ENCODE measurements at regions not wholly inside any gene's neighbourhood (a gene's known extent, or its start where the extent isn't known, plus 50 kb on each side); places are given as distances from the start of the nearest gene placed in this dataset.

DNA sequence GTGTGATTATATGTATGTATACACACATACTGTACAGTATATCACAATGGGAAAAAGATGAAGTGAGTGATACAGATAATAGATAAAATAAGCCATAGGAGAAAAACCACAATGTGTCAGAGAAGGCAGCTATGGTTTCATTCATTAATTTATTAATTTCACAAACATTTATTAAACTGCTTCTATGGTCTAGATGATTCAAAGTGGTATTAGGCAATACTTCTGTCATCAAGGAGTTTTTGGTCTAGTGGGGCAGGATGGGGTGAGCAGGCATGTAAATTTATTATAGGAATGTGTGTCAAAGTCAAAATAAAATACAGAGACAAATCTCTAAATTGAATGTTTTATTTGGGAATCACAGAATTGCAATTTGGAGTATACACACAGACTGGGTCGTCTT, 65.2 kb upstream of the ANKEF1 start:
- intact Hi-C loops (cut with DNase I; ENCODE audit: low total_unique reads) = loop anchor here (10.0 kb wide), 2 partner anchors 1305 to 1575 kb away; no protein-coding TSS in a partner anchor
- peaks cover 0 to 4% of the 10 kb centered on the region in 2 donors for H3K27me3 ChIP-seq
- no peak overlapping the region for H3K27ac ChIP-seq
- TF ChIP-seq CTCF (IDR thresholded peaks at IDR 0.05) = no peak
- DNase-seq = no peak
- no peaks in the 10 kb centered on the region for H3K36me3 ChIP-seq
- H3K9me3 ChIP-seq = no peaks in the 10 kb centered on the region
- H3K4me3 ChIP-seq = no peak overlapping the region
- H3K4me1 ChIP-seq = no peaks in the 10 kb centered on the region

DNA sequence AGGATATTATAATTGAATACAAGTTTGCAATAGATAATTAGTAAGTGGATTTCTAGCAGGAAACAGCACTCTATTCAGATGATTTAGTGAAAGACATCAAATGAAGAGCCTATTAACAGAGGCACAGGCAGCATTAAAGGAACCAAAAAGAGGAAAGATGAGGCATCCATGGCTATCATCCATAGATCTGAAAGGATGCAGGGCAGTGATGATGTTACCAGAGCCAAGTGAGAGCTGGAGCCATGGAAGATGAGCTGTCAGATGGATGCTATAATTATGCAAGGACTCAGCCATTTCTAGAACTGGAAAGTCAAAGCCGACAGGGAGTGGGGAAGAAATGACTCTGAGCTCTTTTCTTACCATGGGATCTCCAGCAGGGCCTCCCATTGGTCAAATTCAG, 66.8 kb upstream of the ANKEF1 start:
- no peak for DNase-seq
- H3K4me3 ChIP-seq = no peak overlapping the region
- intact Hi-C loops (cut with DNase I; ENCODE audit: low total_unique reads) = no loop called here
- H3K27me3 ChIP-seq = peaks cover 0 to 5% of the 10 kb centered on the region in 2 donors
- no peaks in the 10 kb centered on the region for H3K4me1 ChIP-seq
- H3K9me3 ChIP-seq = no peaks in the 10 kb centered on the region
- TF ChIP-seq CTCF (IDR thresholded peaks at IDR 0.05) = no peak
- H3K27ac ChIP-seq = no peak overlapping the region
- H3K36me3 ChIP-seq = no peaks in the 10 kb centered on the region

DNA sequence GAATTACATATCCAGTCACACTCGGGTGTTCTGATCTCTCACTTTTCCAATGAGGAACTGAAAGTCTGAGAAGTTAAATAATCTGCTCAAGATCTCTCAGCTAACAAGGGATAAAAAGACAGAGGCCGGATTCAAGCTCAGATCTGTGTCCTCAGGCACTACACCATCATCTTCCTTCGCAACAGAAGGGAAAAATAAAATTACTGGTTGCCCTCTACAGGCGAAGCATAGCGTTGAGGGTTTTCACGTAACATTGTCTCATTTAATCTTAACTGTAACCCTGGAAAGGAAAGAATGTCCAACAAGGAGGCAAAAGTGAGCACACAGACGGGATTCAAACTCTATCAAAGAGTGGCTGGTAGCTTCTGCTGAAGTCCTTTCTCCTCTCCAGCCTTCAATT, 67.8 kb upstream of the ANKEF1 start:
- intact Hi-C loops (cut with DNase I; ENCODE audit: low total_unique reads) = no loop called here
- Histone ChIP-seq H3K36me3 (no peaks in the 10 kb centered on the region), H3K4me3 (no peak overlapping the region), H3K27me3 (peaks cover 0 to 5% of the 10 kb centered on the region in 2 donors), H3K9me3 (no peaks in the 10 kb centered on the region), H3K27ac (no peak overlapping the region), H3K4me1 (no peaks in the 10 kb centered on the region)
- DNase-seq = no peak
- no peak for TF ChIP-seq CTCF (IDR thresholded peaks at IDR 0.05)

DNA sequence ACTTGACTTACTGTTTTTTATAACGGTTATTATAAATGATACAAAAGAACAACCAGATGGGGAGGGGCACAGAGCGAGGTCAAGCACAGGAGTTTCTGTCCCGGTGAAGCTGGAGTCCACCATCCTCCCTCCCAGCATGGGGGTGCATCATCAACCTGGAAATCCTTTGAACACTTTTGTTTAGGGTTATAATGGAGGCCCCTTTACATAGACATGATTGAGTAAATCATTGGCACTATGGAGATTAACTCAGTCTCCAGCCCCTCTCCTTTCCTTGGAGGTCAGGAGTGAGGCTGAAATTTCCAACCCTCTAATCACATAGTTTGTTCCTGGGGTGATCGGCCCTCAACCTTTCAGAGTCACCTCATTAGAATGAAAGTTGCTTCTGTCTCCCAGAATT, 71.8 kb upstream of the ANKEF1 start:
- intact Hi-C loops (cut with DNase I; ENCODE audit: low total_unique reads) = no loop called here
- Histone ChIP-seq H3K36me3 (no peaks in the 10 kb centered on the region), H3K4me3 (no peak overlapping the region), H3K27ac (no peak overlapping the region), H3K9me3 (no peaks in the 10 kb centered on the region), H3K27me3 (peaks cover 0 to 3% of the 10 kb centered on the region in 2 donors), H3K4me1 (no peaks in the 10 kb centered on the region)
- TF ChIP-seq CTCF (IDR thresholded peaks at IDR 0.05) = no peak
- DNase-seq = no peak

DNA sequence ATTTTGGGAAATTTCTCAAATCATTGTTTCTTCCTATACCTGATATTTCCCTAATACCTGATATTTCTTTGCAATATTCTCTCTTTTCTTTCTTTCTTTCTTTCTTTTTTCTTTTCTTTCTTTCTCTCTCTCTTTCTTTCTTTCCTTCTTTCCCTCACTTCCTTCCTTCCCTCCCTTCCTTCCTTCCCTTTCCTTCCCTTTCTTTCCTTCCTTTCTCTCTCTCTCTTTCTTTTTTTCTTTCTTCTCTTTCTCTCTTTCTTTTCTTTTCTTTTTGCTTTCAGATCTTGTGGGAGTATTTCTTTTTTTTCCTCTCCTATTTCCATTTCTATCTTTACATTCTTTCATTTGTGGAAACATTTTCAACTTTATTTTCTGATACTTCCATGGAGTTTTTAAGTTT, 76.1 kb upstream of the ANKEF1 start:
- intact Hi-C loops (cut with DNase I; ENCODE audit: low total_unique reads) = no loop called here

More for the DNA sequence above, 76.1 kb upstream of the ANKEF1 start:
- TF ChIP-seq CTCF (IDR thresholded peaks at IDR 0.05) = no peak
- Histone ChIP-seq H3K27ac (no peak overlapping the region), H3K9me3 (no peaks in the 10 kb centered on the region), H3K36me3 (no peaks in the 10 kb centered on the region), H3K27me3 (no peaks in the 10 kb centered on the region), H3K4me3 (no peak overlapping the region), H3K4me1 (no peaks in the 10 kb centered on the region)
- DNase-seq = no peak
